Central memory CD8-positive, alpha-beta T cell (primary cell): ENCODE measurements at regions not wholly inside any gene's neighbourhood (a gene's known extent, or its start where the extent isn't known, plus 50 kb on each side); places are given as distances from the start of the nearest gene placed in this dataset.

Experiments
- ATAC-seq: fragments of 150-1000 bp; cut with Tn5 transposase; replicated peaks from 2 replicates; pipeline ENCODE4 v1.10.0; 2022; ENCODE audit warnings: mild to moderate bottlenecking, moderate FRiP score, moderate number of reproducible peaks; ENCODE audit not compliant: poor library complexity, severe bottlenecking; ENCODE audit errors: extremely low read depth
- DNase-seq, 2 donors: peaks; one replicate each; pipeline ENCODE4 v3.0.0; 2021; ENCODE audit warnings: low spot score in 2 of 2
- H3K27ac Mint-ChIP-seq: one replicate; pipeline ENCODE4 v1.8.0; 2022; ENCODE audit warnings: low read depth, mild to moderate bottlenecking, moderate library complexity, mixed read lengths
- H3K27me3 Mint-ChIP-seq: one replicate; pipeline ENCODE4 v1.8.0; 2022; ENCODE audit warnings: mixed read lengths
- H3K36me3 Mint-ChIP-seq: one replicate; pipeline ENCODE4 v1.8.0; 2022; ENCODE audit warnings: mild to moderate bottlenecking, moderate library complexity, mixed read lengths; ENCODE audit not compliant: insufficient read depth
- H3K4me1 Mint-ChIP-seq: one replicate; pipeline ENCODE4 v1.8.0; 2022; ENCODE audit warnings: mixed read lengths
- H3K4me3 Mint-ChIP-seq: one replicate; pipeline ENCODE4 v1.8.0; 2022; ENCODE audit warnings: mild to moderate bottlenecking, moderate library complexity, mixed read lengths
- H3K9me3 Mint-ChIP-seq: one replicate; pipeline ENCODE4 v1.8.0; 2022; ENCODE audit warnings: mixed read lengths

GRCh38 chr16:59216291-59216690 lies 482.2 kb upstream of the GOT2 start:
- Mint-ChIP-seq H3K4me3 (no peak overlapping the region), H3K9me3 (peaks cover 24% of the 10 kb centered on the region), H3K36me3 (no peaks in the 10 kb centered on the region), H3K4me1 (no peaks in the 10 kb centered on the region), H3K27me3 (no peaks in the 10 kb centered on the region), H3K27ac (no peak overlapping the region)
- DNase-seq (no peak), ATAC-seq (no peak)

DNA sequence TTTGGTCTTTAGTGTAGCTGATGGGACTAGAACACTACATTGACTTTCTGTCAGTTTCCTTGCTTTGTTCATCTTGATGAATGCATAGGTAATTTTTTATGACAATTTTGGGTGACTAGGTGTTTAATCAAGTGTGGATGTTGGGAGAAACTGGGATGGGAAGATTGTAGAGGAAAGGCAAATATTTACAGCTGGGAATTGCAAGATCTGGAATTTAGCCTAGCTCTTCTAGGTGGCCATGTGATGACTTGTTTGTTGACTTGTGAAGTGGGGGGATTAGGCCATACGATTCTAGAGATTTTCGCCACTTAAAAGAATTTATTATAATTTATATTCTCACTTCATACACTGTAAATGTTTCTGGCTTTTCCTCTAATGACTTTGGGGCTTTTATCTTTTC lies 480.3 kb upstream of the GOT2 start:
- Mint-ChIP-seq H3K36me3 (no peaks in the 10 kb centered on the region), H3K27ac (no peak overlapping the region), H3K9me3 (peaks cover 26% of the 10 kb centered on the region), H3K27me3 (no peaks in the 10 kb centered on the region), H3K4me1 (no peaks in the 10 kb centered on the region), H3K4me3 (no peak overlapping the region)
- ATAC-seq (no peak), DNase-seq (no peak)

GRCh38 chr16:59213952-59214351 lies 479.8 kb upstream of the GOT2 start:
- Mint-ChIP-seq H3K36me3 (no peaks in the 10 kb centered on the region), H3K4me3 (no peak overlapping the region), H3K27ac (no peak overlapping the region), H3K4me1 (no peaks in the 10 kb centered on the region), H3K9me3 (peaks cover 29% of the 10 kb centered on the region), H3K27me3 (no peaks in the 10 kb centered on the region)
- no peak for DNase-seq
- ATAC-seq: no peak

DNA sequence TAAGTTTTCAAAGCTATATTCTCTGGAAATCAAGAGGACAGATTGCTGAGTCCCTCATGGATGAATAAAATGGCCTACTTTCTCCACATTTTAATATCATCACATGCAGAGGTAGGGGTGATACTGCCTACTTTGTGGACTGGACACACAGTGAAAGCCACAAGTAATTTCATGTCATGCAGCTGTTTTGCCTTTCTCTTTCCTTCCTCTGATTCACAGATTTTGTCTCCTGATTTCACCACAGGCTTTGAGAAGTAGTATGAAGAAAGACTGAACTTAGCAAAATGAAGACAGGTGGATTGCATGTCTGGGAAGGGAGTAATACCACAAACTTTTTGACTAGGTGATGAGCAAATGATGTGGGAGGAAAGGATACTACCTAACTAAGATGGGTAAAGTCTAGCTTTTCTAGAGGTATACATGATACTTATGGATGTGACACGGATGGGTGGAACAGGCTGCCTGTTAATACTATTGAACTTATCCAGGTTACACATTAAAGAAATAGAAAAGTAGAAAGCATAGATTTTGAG lies 478.4 kb upstream of the GOT2 start:
- no peaks in the 10 kb centered on the region for H3K4me1 Mint-ChIP-seq
- DNase-seq: no peak
- H3K9me3 Mint-ChIP-seq: peaks cover 31% of the 10 kb centered on the region
- ATAC-seq: no peak
- H3K27me3 Mint-ChIP-seq: no peaks in the 10 kb centered on the region
- no peak overlapping the region for H3K4me3 Mint-ChIP-seq
- no peaks in the 10 kb centered on the region for H3K36me3 Mint-ChIP-seq
- H3K27ac Mint-ChIP-seq: no peak overlapping the region

DNA sequence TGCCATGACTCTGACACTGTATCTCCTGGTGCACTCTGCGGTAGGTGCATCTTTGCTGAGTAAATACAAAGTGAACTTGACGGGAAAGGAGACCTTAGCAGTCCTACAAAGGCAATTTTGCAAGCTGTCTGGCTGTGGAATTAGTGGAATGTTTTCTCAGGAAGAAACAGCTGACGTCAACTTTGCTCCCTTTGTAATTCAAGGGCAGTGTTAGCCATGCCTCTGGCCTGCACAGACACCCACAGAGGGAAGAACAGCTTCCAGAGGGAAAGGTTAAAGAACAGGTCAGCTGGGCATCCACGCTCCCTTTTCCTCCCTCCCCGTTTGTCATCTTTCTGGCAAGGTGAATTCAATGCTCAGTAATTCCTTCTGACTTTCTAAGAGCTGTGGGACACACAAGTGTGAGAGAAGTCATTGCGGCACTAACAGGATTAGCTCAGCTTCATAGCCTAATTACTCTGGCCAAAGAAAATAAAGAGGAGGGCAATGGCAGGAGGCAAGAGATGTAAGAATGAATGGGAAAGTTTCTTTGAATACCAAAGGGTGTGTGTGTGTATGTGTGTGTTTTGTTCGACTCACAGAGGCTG lies 476.9 kb upstream of the GOT2 start:
- H3K36me3 Mint-ChIP-seq: no peaks in the 10 kb centered on the region
- H3K4me1 Mint-ChIP-seq: no peaks in the 10 kb centered on the region
- no peaks in the 10 kb centered on the region for H3K27me3 Mint-ChIP-seq
- no peak for ATAC-seq
- DNase-seq: no peak
- H3K27ac Mint-ChIP-seq: no peak overlapping the region
- H3K9me3 Mint-ChIP-seq: peaks cover 30% of the 10 kb centered on the region
- no peak overlapping the region for H3K4me3 Mint-ChIP-seq

GRCh38 chr16:59205403-59205802 lies 471.3 kb upstream of the GOT2 start:
- Mint-ChIP-seq H3K36me3 (no peaks in the 10 kb centered on the region), H3K9me3 (peaks cover 18% of the 10 kb centered on the region), H3K4me3 (no peak overlapping the region), H3K27me3 (no peaks in the 10 kb centered on the region), H3K4me1 (no peaks in the 10 kb centered on the region), H3K27ac (no peak overlapping the region)
- DNase-seq (no peak), ATAC-seq (no peak)

DNA sequence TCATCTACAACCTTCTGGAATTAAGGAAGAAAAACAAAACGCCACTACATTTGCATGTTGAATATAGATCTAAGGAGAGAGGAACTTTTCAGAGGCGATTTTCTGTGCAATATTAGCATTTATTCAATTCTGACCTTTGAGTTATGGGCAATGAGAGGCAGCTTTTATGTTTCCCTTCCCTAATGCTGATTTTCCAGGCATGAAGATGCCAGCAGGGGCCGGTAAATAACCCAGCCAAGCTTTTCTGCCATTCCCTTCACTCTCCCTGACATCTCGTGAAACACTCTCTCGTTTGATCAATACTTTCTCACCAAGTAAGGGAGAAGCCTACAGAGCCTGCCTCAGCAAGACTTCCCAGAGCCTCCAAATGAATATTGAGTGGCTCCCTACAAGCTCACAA lies 470.5 kb upstream of the GOT2 start:
- no peak for DNase-seq
- no peak overlapping the region for H3K27ac Mint-ChIP-seq
- H3K4me1 Mint-ChIP-seq: no peaks in the 10 kb centered on the region
- peaks cover 19% of the 10 kb centered on the region for H3K9me3 Mint-ChIP-seq
- no peak for ATAC-seq
- no peaks in the 10 kb centered on the region for H3K27me3 Mint-ChIP-seq
- H3K36me3 Mint-ChIP-seq: no peaks in the 10 kb centered on the region
- no peak overlapping the region for H3K4me3 Mint-ChIP-seq

DNA sequence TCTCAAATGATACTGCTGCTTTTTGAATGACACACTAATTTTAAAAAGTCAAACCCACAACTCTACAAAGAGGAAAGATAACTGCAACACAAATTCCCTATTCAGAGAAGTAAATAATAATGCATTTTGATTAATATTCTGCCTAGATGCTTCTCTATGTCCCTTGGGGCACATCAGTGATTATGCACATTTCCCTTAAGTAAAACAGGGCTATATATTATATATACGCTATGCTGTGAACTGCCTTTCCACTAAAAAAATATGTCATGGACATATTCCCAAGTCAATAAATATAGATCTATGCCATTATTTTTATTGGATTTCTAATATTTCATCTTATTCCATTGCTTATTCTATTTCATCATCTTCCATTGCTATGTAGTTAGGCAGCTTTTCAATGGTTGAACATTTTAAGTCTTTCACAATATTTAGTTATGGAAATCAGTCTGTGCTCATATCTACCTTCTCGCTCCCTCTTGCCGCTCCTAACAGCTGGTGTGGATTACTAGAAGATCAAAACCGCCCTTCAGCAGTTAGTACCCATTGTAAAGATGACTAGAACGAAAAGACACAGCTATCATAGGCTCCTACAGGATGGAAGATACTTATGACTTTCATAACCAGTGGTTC lies 468.2 kb upstream of the GOT2 start:
- no peak overlapping the region for H3K4me3 Mint-ChIP-seq
- H3K36me3 Mint-ChIP-seq: no peaks in the 10 kb centered on the region
- H3K27ac Mint-ChIP-seq: no peak overlapping the region
- H3K27me3 Mint-ChIP-seq: no peaks in the 10 kb centered on the region
- ATAC-seq (no peak), DNase-seq (no peak)
- H3K9me3 Mint-ChIP-seq: peaks cover 10% of the 10 kb centered on the region
- H3K4me1 Mint-ChIP-seq: no peaks in the 10 kb centered on the region

- no peak for ATAC-seq
- no peaks in the 10 kb centered on the region for H3K36me3 Mint-ChIP-seq
Observed at GRCh38 chr16:59201821-59202220, 467.7 kb upstream of the GOT2 start.

GRCh38 chr16:59201160-59201559 lies 467.0 kb upstream of the GOT2 start:
- Mint-ChIP-seq H3K36me3 (no peaks in the 10 kb centered on the region), H3K9me3 (peaks cover 5% of the 10 kb centered on the region), H3K4me1 (no peaks in the 10 kb centered on the region), H3K27me3 (no peaks in the 10 kb centered on the region), H3K4me3 (no peak overlapping the region), H3K27ac (no peak overlapping the region)
- DNase-seq (no peak), ATAC-seq (no peak)

More at GRCh38 chr16:59201821-59202220, 467.7 kb upstream of the GOT2 start:
- H3K9me3 Mint-ChIP-seq: peaks cover 5% of the 10 kb centered on the region
- no peak for DNase-seq
- H3K4me3 Mint-ChIP-seq: no peak overlapping the region
- H3K27me3 Mint-ChIP-seq: no peaks in the 10 kb centered on the region
- no peaks in the 10 kb centered on the region for H3K4me1 Mint-ChIP-seq
- no peak overlapping the region for H3K27ac Mint-ChIP-seq

GRCh38 chr16:59198487-59198886 lies 464.4 kb upstream of the GOT2 start:
- H3K9me3 Mint-ChIP-seq: peaks cover 11% of the 10 kb centered on the region
- H3K4me3 Mint-ChIP-seq: no peak overlapping the region
- no peaks in the 10 kb centered on the region for H3K4me1 Mint-ChIP-seq
- no peak overlapping the region for H3K27ac Mint-ChIP-seq
- no peak for ATAC-seq
- no peaks in the 10 kb centered on the region for H3K27me3 Mint-ChIP-seq
- H3K36me3 Mint-ChIP-seq: no peaks in the 10 kb centered on the region
- no peak for DNase-seq

DNA sequence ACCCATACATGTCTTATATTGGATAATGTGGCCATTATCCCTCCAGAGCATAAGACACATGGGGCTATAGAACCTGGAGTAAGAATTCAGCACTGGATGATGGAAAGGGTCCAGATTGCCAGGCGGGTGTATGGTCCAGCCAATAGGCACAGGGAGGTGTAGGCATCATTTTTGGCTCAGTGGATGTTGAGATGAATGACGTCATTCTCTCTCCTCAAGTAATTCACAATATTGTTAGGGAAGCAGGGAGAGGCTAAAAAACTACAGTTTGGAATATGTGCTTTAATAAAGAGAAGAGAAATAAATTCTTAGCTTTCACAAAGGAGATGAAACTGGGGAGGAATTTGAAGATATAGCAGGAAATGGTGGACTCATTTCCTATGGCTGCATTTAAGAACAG lies 461.1 kb upstream of the GOT2 start:
- H3K36me3 Mint-ChIP-seq: no peaks in the 10 kb centered on the region
- H3K4me1 Mint-ChIP-seq: no peaks in the 10 kb centered on the region
- H3K9me3 Mint-ChIP-seq: peaks cover 12% of the 10 kb centered on the region
- no peaks in the 10 kb centered on the region for H3K27me3 Mint-ChIP-seq
- no peak overlapping the region for H3K27ac Mint-ChIP-seq
- DNase-seq (no peak), ATAC-seq (no peak)
- no peak overlapping the region for H3K4me3 Mint-ChIP-seq

DNA sequence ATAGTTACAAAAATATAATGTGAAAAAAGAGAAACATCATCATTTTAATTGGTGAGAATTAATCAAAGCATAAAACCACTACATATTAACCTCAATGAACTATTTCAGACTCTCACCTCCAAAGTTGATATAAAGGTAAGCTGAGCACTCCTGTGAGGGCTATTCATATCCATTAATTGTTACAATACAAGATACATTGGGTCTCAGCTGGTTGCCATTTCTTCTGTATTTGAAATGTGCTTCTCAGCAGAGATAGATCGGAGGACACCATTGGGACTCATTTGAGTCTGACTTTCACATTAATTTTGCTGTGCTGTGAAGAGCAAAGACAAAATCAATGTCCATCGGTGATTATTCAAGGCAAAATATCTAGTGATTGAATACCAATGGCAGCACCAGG lies 459.5 kb upstream of the GOT2 start:
- H3K27me3 Mint-ChIP-seq: no peaks in the 10 kb centered on the region
- peaks cover 9% of the 10 kb centered on the region for H3K9me3 Mint-ChIP-seq
- H3K36me3 Mint-ChIP-seq: no peaks in the 10 kb centered on the region
- DNase-seq (no peak), ATAC-seq (no peak)
- no peaks in the 10 kb centered on the region for H3K4me1 Mint-ChIP-seq
- no peak overlapping the region for H3K4me3 Mint-ChIP-seq
- no peak overlapping the region for H3K27ac Mint-ChIP-seq
